ENCODE measurements at regions not wholly inside any gene's neighbourhood (a gene's known extent, or its start where the extent isn't known, plus 50 kb on each side); places are given as distances from the start of the nearest gene placed in this dataset.

DNA sequence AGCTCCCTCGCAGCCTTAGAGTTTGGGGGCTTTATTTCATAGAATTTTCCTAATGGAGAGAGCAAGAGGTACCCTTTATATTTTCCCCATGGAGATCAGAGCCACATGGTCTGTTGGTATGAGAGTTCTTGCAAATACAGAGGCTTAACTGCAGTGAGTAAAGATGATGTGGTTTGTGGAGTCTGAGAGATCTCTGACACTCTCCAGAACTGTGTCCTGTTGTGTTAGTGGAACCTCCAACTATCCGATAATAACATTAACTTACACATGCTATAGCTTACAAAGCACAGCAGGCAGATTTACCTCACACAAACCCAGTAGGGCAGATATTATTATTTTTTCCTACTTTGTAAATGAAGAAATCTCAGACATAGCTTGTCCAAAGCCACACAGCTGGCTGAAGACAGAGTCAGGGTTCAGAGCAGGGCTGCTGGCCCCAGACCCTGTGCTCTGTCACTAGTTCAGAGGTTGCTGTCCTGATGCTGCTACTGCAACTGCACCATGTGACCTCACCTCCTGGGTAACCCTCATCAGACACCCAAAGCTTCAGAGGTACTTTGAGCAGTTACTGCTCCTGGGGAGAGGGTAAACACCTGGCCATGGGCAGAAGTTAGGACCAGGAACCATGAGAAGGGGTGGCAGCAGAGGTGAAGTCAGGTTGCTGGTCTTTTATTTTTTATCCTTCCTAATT, 384.8 kb upstream of the PROX1 start:
- H3K4me3 ChIP-seq (ENCODE audit: low read length): no peak overlapping the region
- no peaks in the 10 kb centered on the region for H3K9me3 ChIP-seq (ENCODE audit: insufficient read depth, low read length)
- peaks cover 45% of the 10 kb centered on the region for H3K27me3 ChIP-seq (ENCODE audit: low read depth, low read length)
- H3K4me1 ChIP-seq (ENCODE audit: low read length): no peaks in the 10 kb centered on the region
- no peak overlapping the region for H2AFZ ChIP-seq (ENCODE audit: low read depth, low read length)
- no peak overlapping the region for H3K4me2 ChIP-seq (ENCODE audit: low read length)
- H3K79me2 ChIP-seq (ENCODE audit: low read length): no peaks in the 10 kb centered on the region
- H3K27ac ChIP-seq (ENCODE audit: low read length): no peak overlapping the region
- TF ChIP-seq, protein P1, sequence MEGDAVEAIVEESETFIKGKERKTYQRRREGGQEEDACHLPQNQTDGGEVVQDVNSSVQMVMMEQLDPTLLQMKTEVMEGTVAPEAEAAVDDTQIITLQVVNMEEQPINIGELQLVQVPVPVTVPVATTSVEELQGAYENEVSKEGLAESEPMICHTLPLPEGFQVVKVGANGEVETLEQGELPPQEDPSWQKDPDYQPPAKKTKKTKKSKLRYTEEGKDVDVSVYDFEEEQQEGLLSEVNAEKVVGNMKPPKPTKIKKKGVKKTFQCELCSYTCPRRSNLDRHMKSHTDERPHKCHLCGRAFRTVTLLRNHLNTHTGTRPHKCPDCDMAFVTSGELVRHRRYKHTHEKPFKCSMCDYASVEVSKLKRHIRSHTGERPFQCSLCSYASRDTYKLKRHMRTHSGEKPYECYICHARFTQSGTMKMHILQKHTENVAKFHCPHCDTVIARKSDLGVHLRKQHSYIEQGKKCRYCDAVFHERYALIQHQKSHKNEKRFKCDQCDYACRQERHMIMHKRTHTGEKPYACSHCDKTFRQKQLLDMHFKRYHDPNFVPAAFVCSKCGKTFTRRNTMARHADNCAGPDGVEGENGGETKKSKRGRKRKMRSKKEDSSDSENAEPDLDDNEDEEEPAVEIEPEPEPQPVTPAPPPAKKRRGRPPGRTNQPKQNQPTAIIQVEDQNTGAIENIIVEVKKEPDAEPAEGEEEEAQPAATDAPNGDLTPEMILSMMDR (IDR thresholded peaks at IDR 0.05; ENCODE audit: low read depth, low read length): no peak
- no peak for TF ChIP-seq EZH2phosphoT487 (IDR thresholded peaks at IDR 0.05; ENCODE audit: low read depth)
- no peaks in the 10 kb centered on the region for H3K36me3 ChIP-seq (replicated peaks; ENCODE audit: low read depth, low read length)
- H4K20me1 ChIP-seq (ENCODE audit: insufficient read depth, low read length): no peaks in the 10 kb centered on the region
- H3K9ac ChIP-seq (ENCODE audit: low read length): no peak overlapping the region

DNA sequence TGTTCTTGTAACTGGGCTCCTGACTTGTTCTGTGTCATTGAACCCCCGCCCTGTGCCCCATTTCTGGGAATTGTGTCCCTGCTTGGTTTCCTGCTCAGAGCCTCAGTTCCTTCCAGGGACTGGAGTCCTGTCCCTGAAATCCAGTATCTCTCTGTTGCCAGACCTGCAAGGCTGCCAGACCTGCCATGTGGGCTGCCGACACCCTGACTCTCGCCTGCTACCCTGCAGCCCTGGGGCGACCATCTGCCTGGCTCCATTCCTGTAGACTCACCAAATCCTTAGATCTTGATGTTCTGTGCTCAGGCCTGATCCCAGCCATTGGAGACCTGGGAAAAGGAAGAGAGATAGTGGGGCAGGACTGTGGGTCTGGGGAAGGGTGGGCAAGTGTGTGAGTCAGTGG, 383.3 kb upstream of the PROX1 start:
- TF ChIP-seq EZH2phosphoT487 (IDR thresholded peaks at IDR 0.05; ENCODE audit: low read depth): no peak
- TF ChIP-seq, protein P1 (IDR thresholded peaks at IDR 0.05; ENCODE audit: low read depth, low read length): no peak
- H3K27ac ChIP-seq (ENCODE audit: low read length): no peak overlapping the region
- no peak overlapping the region for H3K4me3 ChIP-seq (ENCODE audit: low read length)
- H4K20me1 ChIP-seq (ENCODE audit: insufficient read depth, low read length): no peaks in the 10 kb centered on the region
- H3K4me2 ChIP-seq (ENCODE audit: low read length): no peak overlapping the region
- peaks cover 45% of the 10 kb centered on the region for H3K27me3 ChIP-seq (ENCODE audit: low read depth, low read length)
- no peaks in the 10 kb centered on the region for H3K36me3 ChIP-seq (replicated peaks; ENCODE audit: low read depth, low read length)
- no peaks in the 10 kb centered on the region for H3K9me3 ChIP-seq (ENCODE audit: insufficient read depth, low read length)
- H2AFZ ChIP-seq (ENCODE audit: low read depth, low read length): no peak overlapping the region
- no peaks in the 10 kb centered on the region for H3K79me2 ChIP-seq (ENCODE audit: low read length)
- no peaks in the 10 kb centered on the region for H3K4me1 ChIP-seq (ENCODE audit: low read length)
- H3K9ac ChIP-seq (ENCODE audit: low read length): no peak overlapping the region

DNA sequence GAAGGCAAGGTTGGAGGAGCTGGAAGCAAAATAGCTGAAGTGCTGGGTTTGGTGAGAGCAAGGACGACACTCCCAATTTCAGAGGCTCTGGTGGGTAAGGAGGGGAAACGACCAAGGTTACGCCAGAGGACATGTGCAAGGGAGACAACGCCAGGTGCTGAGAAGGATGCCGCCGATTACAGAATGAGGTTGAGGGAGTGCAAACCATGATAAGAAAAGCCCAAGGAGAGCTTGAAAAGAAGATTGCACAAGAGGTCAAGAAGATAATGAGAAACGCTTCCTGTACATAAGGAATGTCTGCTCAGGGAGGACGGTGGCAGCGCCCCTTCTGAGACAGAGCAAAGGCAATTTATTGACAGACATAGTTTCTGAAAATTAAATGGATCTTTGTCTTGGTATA, 382.0 kb upstream of the PROX1 start:
- Histone ChIP-seq H3K4me3 (ENCODE audit: low read length) (no peak overlapping the region), H4K20me1 (ENCODE audit: insufficient read depth, low read length) (no peaks in the 10 kb centered on the region), H3K4me1 (ENCODE audit: low read length) (no peaks in the 10 kb centered on the region), H3K27ac (ENCODE audit: low read length) (no peak overlapping the region), H3K79me2 (ENCODE audit: low read length) (no peaks in the 10 kb centered on the region), H3K27me3 (ENCODE audit: low read depth, low read length) (peaks cover 52% of the 10 kb centered on the region), H3K36me3 (replicated peaks; ENCODE audit: low read depth, low read length) (no peaks in the 10 kb centered on the region), H3K9me3 (ENCODE audit: insufficient read depth, low read length) (no peaks in the 10 kb centered on the region), H3K4me2 (ENCODE audit: low read length) (no peak overlapping the region), H3K9ac (ENCODE audit: low read length) (no peak overlapping the region), H2AFZ (ENCODE audit: low read depth, low read length) (no peak overlapping the region)
- TF ChIP-seq, protein P1 (IDR thresholded peaks at IDR 0.05; ENCODE audit: low read depth, low read length): no peak
- no peak for TF ChIP-seq EZH2phosphoT487 (IDR thresholded peaks at IDR 0.05; ENCODE audit: low read depth)

DNA sequence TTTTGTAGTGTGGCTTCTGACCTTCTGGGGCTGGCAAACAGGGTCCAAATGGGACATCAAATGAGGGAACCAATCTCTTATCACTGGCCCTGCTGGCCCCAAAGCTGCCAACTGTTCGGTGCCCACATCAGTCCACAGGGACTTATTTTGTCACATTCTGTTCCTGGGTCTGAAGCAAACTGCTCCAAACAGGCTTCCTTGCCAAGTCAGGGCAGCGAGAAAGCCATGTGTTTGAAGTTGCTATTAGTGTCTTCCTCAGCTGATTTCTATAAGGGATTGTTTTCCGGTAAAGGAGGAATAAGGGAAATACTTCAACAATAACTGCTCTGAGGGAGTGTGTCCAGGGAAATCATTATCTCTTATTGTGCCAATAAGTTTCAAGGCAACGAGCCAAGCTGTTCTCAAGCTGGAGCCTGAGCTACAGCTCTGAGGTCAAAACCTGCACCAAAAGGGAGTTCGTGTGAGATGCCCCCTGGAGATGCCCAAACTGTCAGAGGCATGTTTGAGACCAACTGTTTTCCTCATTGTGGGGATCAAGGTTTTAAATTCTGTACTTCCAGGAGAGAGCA, 381.4 kb upstream of the PROX1 start:
- Histone ChIP-seq H3K36me3 (replicated peaks; ENCODE audit: low read depth, low read length) (no peaks in the 10 kb centered on the region), H3K4me3 (ENCODE audit: low read length) (no peak overlapping the region)

More for the DNA sequence above, 381.4 kb upstream of the PROX1 start:
- H3K9me3 ChIP-seq (ENCODE audit: insufficient read depth, low read length): no peaks in the 10 kb centered on the region
- H4K20me1 ChIP-seq (ENCODE audit: insufficient read depth, low read length): no peaks in the 10 kb centered on the region
- H3K4me1 ChIP-seq (ENCODE audit: low read length): no peaks in the 10 kb centered on the region
- peaks cover 59% of the 10 kb centered on the region for H3K27me3 ChIP-seq (ENCODE audit: low read depth, low read length)
- no peak overlapping the region for H3K9ac ChIP-seq (ENCODE audit: low read length)
- H3K79me2 ChIP-seq (ENCODE audit: low read length): no peaks in the 10 kb centered on the region
- no peak overlapping the region for H2AFZ ChIP-seq (ENCODE audit: low read depth, low read length)
- TF ChIP-seq, protein P1 (IDR thresholded peaks at IDR 0.05; ENCODE audit: low read depth, low read length): no peak
- TF ChIP-seq EZH2phosphoT487 (IDR thresholded peaks at IDR 0.05; ENCODE audit: low read depth): no peak
- no peak overlapping the region for H3K27ac ChIP-seq (ENCODE audit: low read length)
- H3K4me2 ChIP-seq (ENCODE audit: low read length): no peak overlapping the region
